HG02642 (cell line): ENCODE measurements at regions not wholly inside any gene's neighbourhood (a gene's known extent, or its start where the extent isn't known, plus 50 kb on each side); places are given as distances from the start of the nearest gene placed in this dataset.

Experiments used
- ATAC-seq: cut with Tn5 transposase; IDR thresholded peaks from one replicate; pipeline ENCODE4 v1.9.1; 2021; ENCODE audit warnings: mild to moderate bottlenecking; ENCODE audit not compliant: unreplicated experiment, poor library complexity

- no peak for ATAC-seq
These were observed 170.6 kb upstream of the STXBP6 start for GRCh38 chr14:25220514-25220913.

- no peak for ATAC-seq
These were observed 165.7 kb upstream of the STXBP6 start for GRCh38 chr14:25215607-25216006.

- no peak for ATAC-seq
These were observed 147.9 kb upstream of the STXBP6 start for GRCh38 chr14:25197885-25198284.

GRCh38 chr14:25180221-25180620, 130.3 kb upstream of the STXBP6 start:
- no peak for ATAC-seq

GRCh38 chr14:25178255-25178654, 128.3 kb upstream of the STXBP6 start:
- no peak for ATAC-seq

GRCh38 chr14:25150934-25151790, 101.2 kb upstream of the STXBP6 start:
- peak; percentile 53 for ATAC-seq

- ATAC-seq, result no peak
These were observed 100.5 kb upstream of the STXBP6 start for GRCh38 chr14:25150401-25150800.

- no peak for ATAC-seq
These were observed 90.5 kb upstream of the STXBP6 start for GRCh38 chr14:25140411-25140810.

GRCh38 chr14:25136811-25137210, 86.9 kb upstream of the STXBP6 start:
- ATAC-seq, result no peak

GRCh38 chr14:25134184-25134583, 84.2 kb upstream of the STXBP6 start:
- no peak for ATAC-seq

GRCh38 chr14:25132732-25133422, 82.9 kb upstream of the STXBP6 start:
- peak; percentile 96 for ATAC-seq

GRCh38 chr14:25132094-25132493, 82.1 kb upstream of the STXBP6 start:
- ATAC-seq, result no peak

GRCh38 chr14:25122843-25123242, 72.9 kb upstream of the STXBP6 start:
- no peak for ATAC-seq

GRCh38 chr14:25122211-25122610, 72.3 kb upstream of the STXBP6 start:
- ATAC-seq, result no peak

- no peak for ATAC-seq
These were observed 71.6 kb upstream of the STXBP6 start for GRCh38 chr14:25121337-25122129.

GRCh38 chr14:25120261-25120660, 70.3 kb upstream of the STXBP6 start:
- ATAC-seq, result no peak

- no peak for ATAC-seq
These were observed 68.7 kb upstream of the STXBP6 start for GRCh38 chr14:25118671-25119070.

GRCh38 chr14:25117342-25117741, 67.4 kb upstream of the STXBP6 start:
- ATAC-seq, result no peak

GRCh38 chr14:25116607-25117006, 66.7 kb upstream of the STXBP6 start:
- ATAC-seq, result no peak

GRCh38 chr14:25113394-25113793, 63.4 kb upstream of the STXBP6 start:
- no peak for ATAC-seq

GRCh38 chr14:25111061-25111601, 61.2 kb upstream of the STXBP6 start:
- no peak for ATAC-seq
